Kidney capillary endothelial cell (primary cell): ENCODE measurements at regions not wholly inside any gene's neighbourhood (a gene's known extent, or its start where the extent isn't known, plus 50 kb on each side); places are given as distances from the start of the nearest gene placed in this dataset.
"Not testable (repeated sequence)": the region's sequence is repeated elsewhere in the genome, so short reads cannot be mapped to it uniquely, and the experiment has no call there.

Source experiments
- DNase-seq: peaks from one replicate; pipeline ENCODE4 v3.0.0-alpha.2; 2018; ENCODE audit warnings: low spot score

DNA sequence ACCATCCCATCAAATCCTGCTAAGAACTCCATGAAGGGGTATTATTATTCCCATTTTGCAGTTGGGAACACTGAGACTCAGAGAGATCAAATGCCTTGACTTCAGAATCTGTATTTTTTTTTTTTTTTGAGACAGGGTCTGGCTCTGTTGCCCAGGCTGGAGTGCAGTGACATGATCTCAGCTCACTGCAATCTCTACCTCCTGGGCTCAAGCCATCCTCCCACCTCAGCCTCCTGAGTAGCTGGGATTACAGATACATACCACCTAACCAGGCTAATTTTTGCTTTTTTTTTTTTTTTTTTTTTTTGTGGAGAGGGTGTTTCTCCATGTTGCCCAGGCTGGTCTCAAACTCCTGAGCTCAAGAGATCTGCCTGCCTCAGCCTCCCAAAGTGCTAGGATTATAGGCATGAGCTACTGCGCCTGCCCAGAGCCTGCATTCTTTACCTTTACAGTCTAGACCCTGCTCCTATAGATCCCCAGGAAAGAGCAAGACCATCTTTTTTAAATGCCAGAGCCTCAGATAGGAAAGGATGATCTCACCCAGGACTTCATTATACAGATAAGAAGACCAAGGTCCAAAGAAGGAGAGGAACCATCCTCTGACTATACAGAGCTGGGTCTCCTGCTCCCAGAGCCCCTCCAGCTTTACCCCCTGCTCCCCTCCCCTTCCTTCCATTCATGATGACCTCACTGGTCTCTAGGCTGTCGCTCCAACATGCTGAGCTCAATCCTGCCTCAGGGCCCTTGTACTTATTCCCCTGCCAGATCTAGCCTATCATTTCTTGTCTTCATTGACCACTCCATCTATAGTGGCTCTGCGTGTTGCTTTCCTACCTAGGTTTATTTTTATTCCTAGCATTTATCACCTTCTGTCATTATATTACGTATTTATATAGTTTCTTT is 138.6 kb downstream of the CEBPB start:
- no peak for DNase-seq

GRCh38 chr20:50329981-50330503 is 139.4 kb downstream of the CEBPB start:
- no peak for DNase-seq

DNA sequence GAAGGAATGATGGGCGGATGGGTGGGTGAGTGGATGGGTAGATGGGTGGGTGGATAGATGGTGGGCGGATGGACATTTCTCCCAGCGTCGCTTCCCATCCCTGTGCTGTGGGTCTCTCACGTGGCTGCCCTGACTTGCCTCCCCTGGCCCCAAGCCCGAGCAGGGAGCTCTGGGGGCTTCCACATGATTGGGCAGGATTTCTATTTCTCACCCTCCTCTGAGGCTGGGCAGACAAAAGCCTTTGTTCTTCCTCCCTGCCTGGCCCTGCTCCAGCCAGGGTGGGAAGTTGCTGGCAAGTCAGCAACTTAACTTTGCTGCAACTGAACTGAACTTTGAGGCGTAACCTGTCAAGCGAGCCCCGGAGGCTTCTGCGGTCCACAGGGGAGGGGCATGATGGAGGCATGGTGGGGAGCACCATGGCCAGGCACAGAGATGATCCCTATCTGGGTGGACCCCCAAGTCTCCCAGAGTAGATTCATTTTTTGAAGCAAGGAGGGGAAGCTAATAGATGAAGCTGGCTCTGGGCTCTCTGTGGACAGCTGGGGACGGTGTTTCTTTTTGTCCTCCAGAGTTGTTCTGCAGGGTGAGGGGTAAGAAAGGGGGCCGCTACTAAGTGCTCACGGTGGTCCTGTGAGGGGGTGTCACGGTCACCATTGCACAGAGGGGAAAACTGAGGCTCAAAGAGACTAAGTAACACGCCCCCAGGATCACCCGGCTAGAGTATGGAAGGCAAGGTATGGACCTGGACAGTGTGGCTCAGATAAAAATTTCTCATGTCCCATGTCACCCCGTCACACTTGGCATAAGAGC is 140.1 kb downstream of the CEBPB start:
- DNase-seq, result no peak

DNA sequence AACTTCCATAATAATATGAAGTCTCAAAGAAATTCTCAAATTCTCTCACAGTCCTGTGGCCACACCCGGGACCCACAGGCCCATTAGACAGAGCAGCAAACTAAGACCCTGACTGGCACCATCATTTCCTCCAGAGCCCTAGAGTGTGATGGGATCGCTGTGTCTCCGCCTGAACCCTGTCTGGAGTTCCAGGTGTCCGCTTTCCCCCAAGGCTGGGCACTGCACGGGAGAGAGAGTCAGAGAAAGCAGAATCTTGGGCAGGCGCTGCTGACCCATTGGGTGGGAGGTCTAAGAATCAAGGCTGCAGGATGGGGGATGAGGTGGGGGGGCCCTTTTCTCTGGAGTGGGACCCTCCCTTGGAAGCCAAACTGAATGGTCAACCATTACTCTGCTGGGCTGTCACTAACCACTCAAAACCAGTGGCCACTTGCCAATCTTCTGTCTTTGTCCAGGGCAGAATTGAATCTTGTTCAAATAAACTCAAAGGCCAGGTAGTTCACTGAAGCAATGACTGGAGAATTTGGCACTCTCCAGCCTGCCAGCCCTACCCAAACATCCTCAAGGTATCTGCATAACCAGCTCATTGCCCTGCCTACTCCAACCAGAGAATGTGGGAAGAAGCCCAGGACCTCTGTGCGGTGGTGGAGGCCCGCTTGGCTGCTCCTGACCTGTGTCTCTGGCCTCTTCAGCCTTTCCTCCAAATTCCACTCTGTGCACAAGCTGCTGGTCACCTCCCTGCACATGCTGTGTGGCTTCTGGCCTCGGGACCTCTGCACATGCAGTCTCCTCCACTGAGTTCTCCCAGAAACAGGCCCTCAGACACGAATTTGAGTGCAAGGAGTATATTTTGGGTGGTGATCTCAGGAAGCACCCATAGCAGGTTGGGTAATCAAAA is 141.1 kb downstream of the CEBPB start:
- DNase-seq, result no peak

DNA sequence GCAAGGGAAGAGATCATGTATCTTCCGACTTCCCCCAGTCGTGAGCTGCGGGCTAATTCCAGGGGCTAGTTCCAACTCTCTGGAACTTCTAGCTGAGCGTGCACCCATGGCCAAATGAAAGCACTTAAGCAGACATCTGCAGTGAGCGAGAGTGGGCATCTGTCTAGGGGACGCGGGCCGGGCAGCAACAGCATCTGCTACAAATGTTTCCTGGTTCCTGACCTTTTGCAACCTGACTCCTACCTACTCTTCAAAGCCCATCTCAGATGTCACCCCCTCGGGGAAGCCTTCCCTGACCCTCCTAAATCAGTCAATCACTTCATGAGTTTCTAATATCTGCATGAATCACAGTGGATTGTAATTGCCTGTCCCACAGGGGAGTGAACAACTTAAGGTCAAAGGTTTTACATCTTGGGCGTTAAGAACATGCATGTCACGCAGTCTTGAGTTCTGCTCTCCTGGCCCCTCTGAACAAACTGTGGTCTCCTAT is 141.9 kb downstream of the CEBPB start:
- DNase-seq, result no peak

- DNase-seq, result no peak
These were observed 142.6 kb downstream of the CEBPB start for GRCh38 chr20:50333131-50333670.

- DNase-seq, result no peak
These were observed 143.2 kb downstream of the CEBPB start for GRCh38 chr20:50333812-50334211.

DNA sequence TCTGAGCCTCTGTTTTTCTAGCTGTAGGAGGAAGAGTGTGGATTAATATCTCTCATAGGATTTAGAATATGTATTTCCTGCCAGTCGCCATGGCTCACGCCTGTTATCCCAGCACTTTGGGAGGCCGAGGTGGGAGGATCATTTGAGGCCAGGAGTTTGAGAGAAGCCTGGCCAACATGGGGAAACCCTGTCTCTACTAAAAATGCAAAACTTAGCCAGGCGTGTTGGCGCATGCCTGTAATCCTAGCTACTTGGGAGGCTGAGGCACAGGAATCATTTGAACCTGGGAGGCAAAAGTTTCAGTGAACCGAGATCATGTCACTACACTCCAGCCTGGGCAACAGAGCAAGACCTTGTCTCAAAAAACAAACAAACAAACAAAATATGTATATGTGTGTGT is 143.9 kb downstream of the CEBPB start:
- not testable (repeated sequence) for DNase-seq

DNA sequence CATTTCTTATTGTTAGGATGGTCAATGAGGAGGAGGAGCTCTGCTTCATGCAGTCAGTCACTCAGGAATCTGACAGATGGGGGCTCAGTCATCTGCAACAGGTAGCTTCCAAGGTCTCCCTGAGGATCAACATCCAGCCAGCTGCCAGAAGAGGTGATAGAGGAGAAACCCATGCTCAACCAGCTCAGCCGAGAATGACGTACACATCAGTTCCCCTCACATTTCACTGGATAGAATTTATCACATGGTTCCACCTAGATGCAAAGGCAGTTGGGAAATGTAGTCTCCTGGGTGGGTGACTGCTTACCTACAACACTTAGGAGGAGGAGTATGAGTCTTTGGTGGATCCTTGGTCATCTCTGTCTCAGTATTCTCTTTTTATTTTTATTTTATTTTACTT is 144.5 kb downstream of the CEBPB start:
- DNase-seq, result no peak

DNA sequence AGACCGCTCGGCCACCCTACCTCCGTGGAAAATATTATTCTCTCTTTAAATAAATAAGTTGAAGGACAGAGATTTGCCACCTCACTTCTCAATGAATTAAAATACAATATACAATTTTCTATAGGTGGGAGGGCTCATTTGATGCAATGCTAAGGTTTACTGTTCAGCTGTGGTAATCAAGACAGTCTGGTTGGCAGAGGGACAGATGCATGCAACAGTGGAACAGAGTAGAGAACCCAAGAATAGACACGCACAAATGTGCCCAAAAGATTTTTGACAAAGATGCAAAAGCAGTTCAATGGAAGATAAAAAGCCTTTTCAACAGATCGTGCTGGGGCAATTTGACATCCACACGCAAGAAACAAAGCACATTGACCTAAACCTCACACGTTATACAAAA is 145.2 kb downstream of the CEBPB start:
- no peak for DNase-seq

DNA sequence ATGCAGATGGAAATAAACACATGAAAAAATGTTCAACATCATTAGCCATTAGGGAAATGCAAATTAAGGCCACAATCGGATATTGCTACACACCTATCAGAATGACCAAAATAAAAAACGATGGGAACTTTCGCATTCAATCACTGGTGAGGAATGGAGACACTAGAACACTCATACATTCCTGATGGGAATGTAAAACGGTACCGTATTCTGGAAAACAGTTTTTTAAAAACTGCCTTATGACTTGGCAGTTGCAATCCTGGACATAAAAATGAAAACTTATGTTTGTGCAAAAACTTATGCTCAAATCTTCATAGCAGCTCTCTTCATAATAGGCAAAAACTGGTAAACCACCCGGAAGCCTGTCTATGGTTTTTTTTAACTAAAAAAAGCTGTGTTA is 146.0 kb downstream of the CEBPB start:
- no peak for DNase-seq

DNA sequence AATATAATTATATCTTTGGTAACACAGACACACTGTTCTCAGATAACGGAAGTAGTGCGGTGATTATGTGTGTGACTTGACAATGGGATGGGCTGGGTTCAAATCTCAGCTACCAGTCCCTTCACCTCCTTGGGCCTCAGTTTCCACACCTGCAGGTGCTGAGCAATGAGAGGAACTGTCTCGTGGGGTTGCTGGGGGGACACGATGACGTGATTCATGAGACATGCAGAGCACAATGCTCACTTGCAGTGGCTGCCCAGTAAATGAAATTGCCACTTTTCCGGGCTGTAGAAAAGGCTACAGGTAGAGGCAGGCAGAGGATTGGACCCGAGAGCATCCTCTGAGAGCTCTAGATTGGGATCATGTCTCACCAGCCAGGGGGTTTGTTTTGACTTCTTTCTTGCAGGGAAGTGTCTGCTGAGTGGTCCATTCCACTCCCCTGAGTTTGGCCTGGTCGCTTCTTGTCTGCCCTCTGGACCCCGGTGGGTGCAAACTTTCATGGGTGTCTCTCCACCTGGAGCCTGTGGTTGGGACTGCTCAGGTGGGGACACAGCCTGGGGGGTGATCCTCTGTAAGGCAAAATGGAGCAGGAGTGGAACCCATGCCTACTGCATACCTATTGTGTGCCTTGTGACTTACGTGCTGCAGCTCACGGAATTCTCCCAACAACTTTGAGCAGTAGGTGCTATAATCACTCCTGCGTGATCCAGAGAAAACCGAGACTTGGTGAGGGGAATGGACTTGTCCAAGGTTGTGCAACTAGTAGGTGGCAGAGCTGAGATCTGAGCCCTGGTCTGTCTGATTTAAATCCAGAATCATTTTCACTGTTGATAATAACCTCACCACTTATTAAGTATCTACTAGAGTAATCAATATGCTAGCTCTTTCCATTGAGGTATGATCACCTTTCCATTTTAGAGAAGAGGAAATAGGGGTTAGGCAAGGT is 147.2 kb downstream of the CEBPB start:
- DNase-seq, result no peak

DNA sequence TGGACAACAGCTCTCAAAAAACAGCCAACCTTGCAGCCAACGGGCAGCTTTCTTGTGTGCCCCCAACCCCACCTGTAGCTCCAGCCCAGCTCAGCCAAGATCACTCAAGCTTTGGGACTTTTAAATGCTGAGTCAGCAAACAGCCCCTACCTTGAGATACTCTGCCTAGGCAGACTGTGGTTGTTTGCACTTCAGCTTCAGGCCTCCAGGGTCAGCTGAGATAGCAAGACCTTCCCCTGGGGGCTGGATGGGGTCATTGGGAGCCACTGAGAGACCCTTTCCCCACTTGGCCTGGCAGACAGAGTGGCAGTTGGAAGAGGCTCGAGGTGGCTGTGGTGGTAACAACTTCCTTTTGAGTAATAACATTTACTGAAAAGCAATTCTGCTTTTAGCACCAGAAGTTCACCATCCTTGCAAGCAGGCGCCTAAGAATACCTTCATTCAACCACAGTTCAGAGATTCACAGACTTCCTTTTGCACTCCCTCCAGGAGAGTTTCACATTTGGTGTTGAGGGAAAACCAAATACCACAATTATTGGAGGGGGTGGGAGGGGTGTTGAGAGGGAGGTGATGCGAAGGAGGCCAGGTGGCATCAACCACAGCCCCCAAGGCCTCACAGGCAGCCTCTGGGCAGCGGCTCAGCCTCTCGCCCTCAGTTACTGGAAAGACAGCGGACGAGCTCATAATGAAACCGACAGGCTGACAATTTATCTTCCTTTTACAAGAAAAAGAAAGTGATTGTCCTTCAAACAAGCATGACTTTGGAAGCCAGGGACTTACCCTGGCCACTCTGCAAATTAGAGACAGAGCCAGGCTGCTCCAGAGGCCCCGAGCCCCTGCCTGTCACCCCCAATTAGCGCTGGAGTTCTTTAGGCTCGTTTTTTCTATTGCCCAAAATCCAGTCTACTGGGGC is 148.1 kb downstream of the CEBPB start:
- no peak for DNase-seq

GRCh38 chr20:50339466-50339901 is 148.9 kb downstream of the CEBPB start:
- DNase-seq, result no peak

DNA sequence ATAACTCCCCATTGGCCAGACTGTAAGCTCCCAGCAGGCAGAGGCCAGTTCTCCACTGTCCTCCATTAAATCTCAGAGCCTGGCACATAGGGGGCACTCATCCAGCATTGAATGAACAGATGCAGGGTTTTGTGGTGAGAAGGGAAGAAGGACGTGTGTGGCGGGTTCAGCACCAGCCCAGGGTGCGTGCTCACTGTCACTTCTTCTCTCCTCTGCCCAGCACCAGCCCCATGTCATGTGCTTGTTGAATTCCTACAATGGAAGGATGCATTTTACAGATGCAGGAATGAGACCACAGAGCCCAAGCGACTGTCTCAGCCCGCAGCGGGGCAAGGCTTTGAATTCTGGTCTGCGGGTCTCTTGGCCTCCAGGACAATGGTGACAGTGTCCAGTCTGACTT is 149.9 kb downstream of the CEBPB start:
- DNase-seq, result no peak

DNA sequence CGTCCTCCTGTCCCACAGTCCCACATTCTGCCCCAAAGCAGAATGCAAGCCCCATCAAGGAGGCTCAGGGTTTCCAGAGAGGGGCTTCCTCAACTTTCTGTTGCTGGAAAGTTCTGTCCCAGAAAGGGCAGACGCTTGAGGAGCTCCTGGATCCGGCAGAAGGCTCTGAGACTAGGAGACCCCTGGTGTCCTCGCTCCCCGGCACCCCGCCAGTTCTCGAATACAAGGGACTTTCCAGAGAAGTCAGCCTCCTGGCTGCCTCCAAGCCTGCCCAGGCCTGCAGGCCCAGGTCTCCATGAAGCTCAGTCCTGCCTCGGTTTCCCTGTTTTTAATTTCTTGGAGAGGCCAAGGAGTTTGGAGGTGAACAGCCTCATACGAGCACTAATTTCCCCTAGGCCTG is 150.4 kb downstream of the CEBPB start:
- no peak for DNase-seq

GRCh38 chr20:50341880-50342637 is 151.4 kb downstream of the CEBPB start:
- DNase-seq, result no peak

- DNase-seq, result no peak
These were observed 152.0 kb downstream of the CEBPB start for GRCh38 chr20:50342638-50343102.
